ENCODE measurements at regions not wholly inside any gene's neighbourhood (a gene's known extent, or its start where the extent isn't known, plus 50 kb on each side); places are given as distances from the start of the nearest gene placed in this dataset.

DNA sequence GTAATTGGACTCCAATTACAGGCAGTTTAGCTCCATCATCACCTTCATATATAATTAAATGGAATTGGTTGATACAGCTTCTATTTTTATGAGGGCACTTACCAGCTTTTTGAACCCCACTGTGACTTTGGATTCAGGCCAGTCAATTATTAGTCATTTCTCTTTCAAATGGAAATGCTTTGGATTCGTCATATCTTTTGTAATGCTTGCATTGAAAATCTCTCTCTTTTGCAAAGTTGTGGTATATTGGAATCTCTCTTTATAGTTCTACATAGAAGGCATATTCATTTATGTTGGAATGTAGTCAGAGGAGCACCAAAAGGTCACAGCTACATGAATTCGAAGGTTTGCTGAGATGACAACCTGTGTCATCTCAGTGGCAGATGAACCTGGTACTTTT lies 1074.3 kb upstream of the SLC10A2 start:
- no peak overlapping the region for H3K4me3 ChIP-seq (ENCODE audit: low read depth, low read length)

- no peak overlapping the region for H3K4me3 ChIP-seq (ENCODE audit: low read depth, low read length)
Measured at GRCh38 chr13:104137416-104137815, 1071.2 kb upstream of the SLC10A2 start.

DNA sequence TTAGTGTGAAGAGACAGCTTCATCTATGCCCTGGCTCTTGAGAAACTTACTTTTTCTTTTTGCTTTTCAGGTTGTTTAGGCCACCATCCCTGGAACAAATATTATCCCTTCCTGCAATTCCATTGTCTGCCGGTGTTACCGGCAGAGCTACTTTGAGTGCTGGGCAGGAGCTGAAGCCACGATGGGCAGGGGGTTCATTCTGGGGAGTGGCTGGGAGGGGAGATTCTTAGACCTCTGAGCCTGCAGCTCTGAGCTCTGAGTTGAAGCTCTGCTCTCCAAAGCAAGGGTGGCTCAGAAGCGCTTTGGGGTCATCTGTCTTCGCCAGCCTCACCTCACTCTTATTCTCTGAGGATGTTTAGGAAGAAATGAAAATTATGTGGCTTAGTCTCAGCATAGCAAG lies 1066.6 kb upstream of the SLC10A2 start:
- H3K4me3 ChIP-seq (ENCODE audit: low read depth, low read length), result no peak overlapping the region

- no peak overlapping the region for H3K4me3 ChIP-seq (ENCODE audit: low read depth, low read length)
Measured at GRCh38 chr13:104114101-104114500, 1047.9 kb upstream of the SLC10A2 start.

DNA sequence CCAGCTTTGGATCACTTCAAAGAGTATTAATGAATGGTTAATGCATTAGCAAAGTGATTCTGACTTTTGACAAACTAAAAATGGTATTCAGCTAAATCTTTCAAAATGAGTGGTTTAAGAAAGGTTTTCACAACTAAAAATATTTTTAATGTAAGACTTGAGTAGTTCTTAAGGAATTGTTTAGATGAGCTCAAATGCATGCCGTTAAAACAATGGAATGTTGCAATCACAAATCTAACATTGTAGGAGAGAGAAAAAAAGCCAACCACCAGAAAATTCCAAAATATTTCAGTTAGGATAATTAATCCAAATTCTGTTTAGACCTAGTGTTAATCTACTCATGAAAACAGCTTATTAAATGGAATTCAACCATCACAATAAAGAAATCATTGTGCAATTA lies 1044.8 kb upstream of the SLC10A2 start:
- no peak overlapping the region for H3K4me3 ChIP-seq (ENCODE audit: low read depth, low read length)

- no peak overlapping the region for H3K4me3 ChIP-seq (ENCODE audit: low read depth, low read length)
Measured at GRCh38 chr13:104106705-104107393, 1040.6 kb upstream of the SLC10A2 start.

DNA sequence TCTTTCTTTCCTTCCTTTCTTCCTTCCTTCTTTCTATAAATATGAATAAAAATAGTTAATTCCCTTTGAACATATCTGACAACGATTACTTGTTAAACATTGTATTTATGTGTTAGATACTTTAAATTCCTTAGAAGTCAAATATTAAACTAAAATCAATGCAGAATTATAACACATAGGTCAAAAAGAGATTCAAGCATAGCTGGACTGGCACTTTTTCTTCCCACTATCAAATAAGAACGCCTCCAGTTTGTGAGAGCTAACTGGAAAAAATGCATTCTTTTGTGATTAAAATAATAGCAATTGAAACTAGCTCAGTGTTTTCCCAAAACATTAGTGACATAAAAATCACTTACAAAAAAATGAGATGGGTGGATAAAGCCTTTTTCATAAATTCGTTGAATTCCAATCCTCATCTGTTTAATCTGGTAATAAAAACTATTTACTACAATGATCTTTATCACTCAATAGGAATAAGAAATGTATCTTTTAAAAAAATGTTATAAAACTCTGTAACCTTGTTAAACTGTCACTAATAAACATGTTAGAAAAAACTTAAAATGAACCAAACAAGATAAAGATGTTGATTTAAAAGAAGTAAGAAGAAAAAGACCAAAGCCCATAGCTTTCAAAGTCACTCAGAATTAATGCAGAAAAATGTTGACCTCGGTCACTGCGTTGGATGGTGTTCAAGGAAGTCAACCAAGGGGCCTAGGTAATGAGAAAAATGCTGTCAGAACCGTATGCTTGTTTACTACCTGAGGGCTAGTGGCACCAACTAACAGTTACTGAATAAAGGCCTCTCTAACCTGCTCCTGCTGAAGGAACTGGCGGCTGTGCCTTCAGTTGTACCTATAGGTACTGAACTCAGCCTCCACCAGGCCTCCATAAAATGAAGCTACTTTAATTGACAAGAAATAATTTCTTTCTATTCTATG lies 1039.5 kb upstream of the SLC10A2 start:
- no peak overlapping the region for H3K4me3 ChIP-seq (ENCODE audit: low read depth, low read length)

- H3K4me3 ChIP-seq (ENCODE audit: low read depth, low read length), result no peak overlapping the region
Measured at GRCh38 chr13:104099750-104100149, 1033.5 kb upstream of the SLC10A2 start.

DNA sequence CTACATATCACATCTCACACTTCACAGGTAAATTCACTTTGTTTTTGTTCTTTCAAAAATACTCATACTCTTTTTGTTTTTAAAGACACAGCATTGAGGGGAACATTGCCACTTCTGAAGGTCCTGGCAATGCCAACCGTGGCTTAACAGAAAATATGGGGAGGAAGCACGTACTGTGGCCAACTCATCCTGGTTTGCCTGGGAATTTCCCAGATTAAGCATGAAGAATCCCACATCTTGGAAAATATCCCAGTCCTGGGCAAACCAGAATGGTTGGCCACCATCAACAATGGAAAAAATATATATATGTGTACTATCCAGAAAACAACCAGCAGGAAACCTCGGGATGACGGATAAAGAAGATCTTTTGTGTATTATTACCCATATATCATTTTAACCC lies 1032.2 kb upstream of the SLC10A2 start:
- H3K4me3 ChIP-seq (ENCODE audit: low read depth, low read length), result no peak overlapping the region

GRCh38 chr13:104086759-104087158 lies 1020.5 kb upstream of the SLC10A2 start:
- no peak overlapping the region for H3K4me3 ChIP-seq (ENCODE audit: low read depth, low read length)

DNA sequence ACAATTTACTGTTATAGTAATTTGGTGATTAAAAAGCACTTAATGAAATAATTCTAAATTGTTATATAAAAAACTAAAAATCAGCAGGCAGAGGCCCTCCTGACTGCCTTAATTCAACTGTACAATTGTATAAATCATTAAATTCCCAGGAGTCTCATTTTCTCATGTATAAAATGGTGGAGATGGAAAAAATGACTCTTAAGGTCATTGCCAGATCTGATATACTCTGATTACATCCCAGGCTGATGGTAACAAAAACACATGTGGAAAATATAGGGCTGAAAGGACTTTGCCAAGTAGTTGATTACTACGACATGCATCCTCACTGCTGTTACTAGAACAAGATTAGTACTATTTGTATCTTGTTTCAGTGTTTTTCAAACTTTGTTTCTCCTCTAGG lies 1020.0 kb upstream of the SLC10A2 start:
- no peak overlapping the region for H3K4me3 ChIP-seq (ENCODE audit: low read depth, low read length)

GRCh38 chr13:104085611-104086010 lies 1019.4 kb upstream of the SLC10A2 start:
- no peak overlapping the region for H3K4me3 ChIP-seq (ENCODE audit: low read depth, low read length)

DNA sequence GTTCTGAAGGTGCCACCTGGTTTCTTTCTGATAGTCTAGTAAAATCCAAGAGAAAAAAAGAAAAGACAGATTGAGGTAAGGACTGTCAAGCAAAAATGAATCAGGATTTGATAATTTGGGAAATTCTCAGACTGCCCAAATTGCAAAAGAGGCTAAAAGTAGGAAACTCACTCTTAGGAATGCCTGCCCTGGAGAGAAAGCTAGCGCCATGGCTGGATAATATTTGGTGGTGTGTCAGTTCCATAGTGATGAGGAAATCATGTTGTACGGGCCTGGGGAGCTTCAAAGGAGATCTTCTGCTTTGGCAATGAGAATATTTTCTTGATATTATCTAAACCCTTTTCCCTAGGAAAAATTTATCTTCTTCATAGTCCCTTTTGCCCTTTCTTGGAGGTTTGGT lies 1008.1 kb upstream of the SLC10A2 start:
- H3K4me3 ChIP-seq (ENCODE audit: low read depth, low read length), result no peak overlapping the region

GRCh38 chr13:104071806-104072205 lies 1005.6 kb upstream of the SLC10A2 start:
- no peak overlapping the region for H3K4me3 ChIP-seq (ENCODE audit: low read depth, low read length)

- H3K4me3 ChIP-seq (ENCODE audit: low read depth, low read length), result no peak overlapping the region
Measured at GRCh38 chr13:104065328-104065727, 999.1 kb upstream of the SLC10A2 start.

GRCh38 chr13:104057861-104058260 lies 991.6 kb upstream of the SLC10A2 start:
- H3K4me3 ChIP-seq (ENCODE audit: low read depth, low read length), result no peak overlapping the region

- no peak overlapping the region for H3K4me3 ChIP-seq (ENCODE audit: low read depth, low read length)
Measured at GRCh38 chr13:104045907-104046306, 979.7 kb upstream of the SLC10A2 start.

DNA sequence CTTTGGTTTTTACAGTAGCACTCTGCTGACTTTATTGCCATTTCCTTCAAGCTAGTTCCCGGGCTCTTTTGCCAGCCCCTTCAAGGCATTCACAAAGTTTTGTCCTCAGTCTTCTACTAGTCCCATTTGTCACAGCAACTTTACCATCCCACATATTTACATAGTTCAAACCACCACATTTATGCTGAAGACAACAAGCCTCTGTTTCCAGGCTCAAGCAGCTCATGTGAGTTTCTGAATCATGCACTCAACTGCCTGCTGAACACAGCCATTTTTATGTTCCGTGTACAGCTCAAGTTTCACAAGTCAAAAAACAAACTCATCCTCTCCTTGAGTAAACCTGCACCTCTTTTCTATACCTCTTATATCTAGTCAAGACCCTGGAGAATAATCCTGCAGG lies 977.0 kb upstream of the SLC10A2 start:
- H3K4me3 ChIP-seq (ENCODE audit: low read depth, low read length), result no peak overlapping the region

DNA sequence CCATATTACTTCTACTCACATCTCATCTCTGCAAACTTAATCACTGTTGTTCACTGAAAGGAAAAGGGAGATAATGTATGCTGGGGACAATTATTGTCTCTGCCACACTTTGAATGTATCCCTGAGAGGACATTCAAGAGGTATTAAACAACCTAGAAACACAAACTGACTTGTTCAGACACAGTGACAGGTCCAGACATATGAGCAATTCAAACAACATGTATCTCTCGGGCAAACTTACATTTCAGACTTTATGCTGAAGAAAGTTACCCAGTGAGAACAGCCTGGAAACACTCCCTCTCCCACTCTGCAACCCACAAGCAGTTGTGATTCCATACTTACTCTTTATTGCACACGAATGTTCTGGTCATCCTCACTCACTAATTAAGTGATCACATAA lies 968.7 kb upstream of the SLC10A2 start:
- H3K4me3 ChIP-seq (ENCODE audit: low read depth, low read length), result no peak overlapping the region

GRCh38 chr13:104025303-104025702 lies 959.1 kb upstream of the SLC10A2 start:
- H3K4me3 ChIP-seq (ENCODE audit: low read depth, low read length), result no peak overlapping the region

GRCh38 chr13:104024416-104025170 lies 958.4 kb upstream of the SLC10A2 start:
- H3K4me3 ChIP-seq (ENCODE audit: low read depth, low read length), result no peak overlapping the region

All from iPS-11a (cell line).